NCI-H524 treated with DMSO at 0.1 percent for 48 hours (cell line): ENCODE measurements at regions not wholly inside any gene's neighbourhood (a gene's known extent, or its start where the extent isn't known, plus 50 kb on each side); places are given as distances from the start of the nearest gene placed in this dataset.

Experiments used
- DNase-seq: peaks from one replicate; lab custom pipeline; 2025; lab: John Stamatoyannopoulos, UW

GRCh38 chr20:47963022-47963421 is 177.7 kb upstream of the SULF2 start:
- DNase-seq = no peak

GRCh38 chr20:47962286-47962963 is 177.1 kb upstream of the SULF2 start:
- DNase-seq = no peak

GRCh38 chr20:47960769-47961541 is 175.7 kb upstream of the SULF2 start:
- no peak for DNase-seq

GRCh38 chr20:47960277-47960676 is 175.0 kb upstream of the SULF2 start:
- no peak for DNase-seq

GRCh38 chr20:47957989-47958801 is 172.9 kb upstream of the SULF2 start:
- DNase-seq = peak; percentile 73

GRCh38 chr20:47957135-47957534 is 171.9 kb upstream of the SULF2 start:
- no peak for DNase-seq

- peak; percentile 0 for DNase-seq
Observed at GRCh38 chr20:47956268-47956995, 171.2 kb upstream of the SULF2 start.

GRCh38 chr20:47953471-47953870 is 168.2 kb upstream of the SULF2 start:
- DNase-seq = no peak

GRCh38 chr20:47952023-47952564 is 166.8 kb upstream of the SULF2 start:
- DNase-seq = no peak

GRCh38 chr20:47951521-47951971 is 166.3 kb upstream of the SULF2 start:
- no peak for DNase-seq

- no peak for DNase-seq
Observed at GRCh38 chr20:47950913-47951283, 165.6 kb upstream of the SULF2 start.

- DNase-seq = no peak
Observed at GRCh38 chr20:47950124-47950912, 165.0 kb upstream of the SULF2 start.

- no peak for DNase-seq
Observed at GRCh38 chr20:47949230-47949629, 163.9 kb upstream of the SULF2 start.

GRCh38 chr20:47944682-47945081 is 159.4 kb upstream of the SULF2 start:
- DNase-seq = no peak

GRCh38 chr20:47941869-47942268 is 156.6 kb upstream of the SULF2 start:
- DNase-seq = no peak

GRCh38 chr20:47940101-47940813 is 155.0 kb upstream of the SULF2 start:
- DNase-seq = no peak

GRCh38 chr20:47936612-47937011 is 151.3 kb upstream of the SULF2 start:
- no peak for DNase-seq

GRCh38 chr20:47934761-47935160 is 149.5 kb upstream of the SULF2 start:
- DNase-seq = no peak

- no peak for DNase-seq
Observed at GRCh38 chr20:47931443-47931842, 146.2 kb upstream of the SULF2 start.

GRCh38 chr20:47931002-47931401 is 145.7 kb upstream of the SULF2 start:
- DNase-seq = no peak
